SK-N-SH (cell line): ENCODE measurements at regions not wholly inside any gene's neighbourhood (a gene's known extent, or its start where the extent isn't known, plus 50 kb on each side); places are given as distances from the start of the nearest gene placed in this dataset.
"Not testable (repeated sequence)": the region's sequence is repeated elsewhere in the genome, so short reads cannot be mapped to it uniquely, and the experiment has no call there.

ENCODE experiments used
- CTCF ChIA-PET: fragments of 300-600, 350-600 bp; formaldehyde crosslinking; extraction: SDS; loops from one replicate; lab custom pipeline; 2021; lab: Yijun Ruan, JAX
- POLR2A ChIA-PET: fragments of 350-600 bp; sonication (Branson Sonifier 250); formaldehyde crosslinking; extraction: SDS; loops from one replicate; lab custom pipeline; 2020; ENCODE audit warnings: antibody characterized with exemption, inconsistent platforms; lab: Yijun Ruan, JAX
- DNase-seq: peaks from one replicate; pipeline ENCODE4 v3.0.0; 2012
- H2AFZ ChIP-seq: fragments of 200-600 bp; sonication (generic); 2 replicates; pipeline ENCODE4 v1.8.1; 2016; ENCODE audit warnings: antibody characterized with exemption, mild to moderate bottlenecking, low read depth
- H3F3A ChIP-seq: fragments of 200-600 bp; sonication (generic); replicated peaks from 2 replicates; pipeline ENCODE3; 2016; ENCODE audit warnings: antibody characterized with exemption, mild to moderate bottlenecking; ENCODE audit not compliant: insufficient read depth
- H3K27ac ChIP-seq, 2 experiments: fragments of 200-500 bp in 1 of 2; fragments of 200-600 bp in 1 of 2; sonication (Bioruptor generic) in 1 of 2; sonication (generic), shearing (Covaris generic) in 1 of 2; 2 replicates each; pipeline versions ENCODE4 v1.5.1 to v1.6.1; 2014 to 2016; ENCODE audit warnings: low read depth in 2 of 2, inconsistent platforms in 1 of 2, low read length in 1 of 2, mild to moderate bottlenecking in 1 of 2, mixed read lengths in 1 of 2
- H3K27me3 ChIP-seq: fragments of 200-600 bp; sonication (generic), shearing (Covaris generic); 2 replicates; pipeline ENCODE4 v1.6.1; 2016; ENCODE audit warnings: mixed run types; ENCODE audit not compliant: insufficient read depth
- H3K36me3 ChIP-seq, 2 experiments: fragments of 200-500 bp in 1 of 2; fragments of 200-600 bp in 1 of 2; sonication (Bioruptor generic) in 1 of 2; sonication (generic) in 1 of 2; replicated peaks in 1 of 2; 2 replicates each; pipeline versions ENCODE3 to v1.5.1; 2014 to 2016; ENCODE audit warnings: low read length in 1 of 2, mild to moderate bottlenecking in 1 of 2; ENCODE audit not compliant: insufficient read depth in 2 of 2, control insufficient read depth in 1 of 2
- H3K4me1 ChIP-seq, 2 experiments: fragments of 200-500 bp in 1 of 2; fragments of 200-600 bp in 1 of 2; sonication (Bioruptor generic) in 1 of 2; sonication (generic), shearing (Covaris generic) in 1 of 2; 2 replicates each; pipeline versions ENCODE4 v1.5.1 to v1.6.1; 2014 to 2016; ENCODE audit warnings: low read depth in 1 of 2, low read length in 1 of 2, mixed run types in 1 of 2; ENCODE audit not compliant: insufficient read depth in 2 of 2, control insufficient read depth in 1 of 2
- H3K4me2 ChIP-seq: fragments of 200-600 bp; sonication (generic), shearing (Covaris generic); 2 replicates; pipeline ENCODE4 v1.6.1; 2017; ENCODE audit warnings: mixed run types
- H3K4me3 ChIP-seq, 2 experiments: fragments of 200-500 bp in 1 of 2; fragments of 200-600 bp in 1 of 2; sonication (Bioruptor generic) in 1 of 2; sonication (generic), shearing (Covaris generic) in 1 of 2; 2 replicates each; pipeline versions ENCODE4 v1.5.1 to v1.8.1; 2014 to 2016; ENCODE audit warnings: low read depth in 2 of 2, inconsistent platforms in 1 of 2, low read length in 1 of 2, mild to moderate bottlenecking in 1 of 2, mixed read lengths in 1 of 2, moderate library complexity in 1 of 2
- H3K79me2 ChIP-seq: fragments of 200-600 bp; sonication (generic); 2 replicates; pipeline ENCODE4 v1.8.1; 2017; ENCODE audit warnings: mild to moderate bottlenecking; ENCODE audit not compliant: insufficient read depth
- H3K9ac ChIP-seq: fragments of 200-600 bp; sonication (generic); 2 replicates; pipeline ENCODE4 v1.6.1; 2017; ENCODE audit warnings: mixed run types
- H3K9me2 ChIP-seq: fragments of 200-600 bp; sonication (generic); 2 replicates; pipeline ENCODE4 v1.6.1; 2017; ENCODE audit warnings: mixed run types
- H3K9me3 ChIP-seq: fragments of 200-600 bp; sonication (generic); 2 replicates; pipeline ENCODE4 v1.6.1; 2017; ENCODE audit warnings: mixed run types, mild to moderate bottlenecking, moderate library complexity
- H4K20me1 ChIP-seq: fragments of 200-600 bp; sonication (generic); 2 replicates; pipeline ENCODE4 v1.6.1; 2017; ENCODE audit warnings: mild to moderate bottlenecking, mixed run types; ENCODE audit not compliant: insufficient read depth
- WGBS: methylation state at CpG from one replicate; pipeline ENCODE4 v1.1.6; 2017; ENCODE audit warnings: low lambda C conversion rate; 5-methylcytosine and 5-hydroxymethylcytosine counted together

GRCh38 chr1:120257064-120257777 is 80.9 kb upstream of the SEC22B start:
- POLR2A ChIA-PET, H3K27me3 ChIP-seq, H4K20me1 ChIP-seq, CTCF ChIA-PET, H3K79me2 ChIP-seq, H2AFZ ChIP-seq, H3F3A ChIP-seq, H3K9me2 ChIP-seq, H3K9me3 ChIP-seq, DNase-seq, H3K4me2 ChIP-seq, H3K27ac ChIP-seq, H3K36me3 ChIP-seq, H3K9ac ChIP-seq, H3K4me1 ChIP-seq, H3K4me3 ChIP-seq: not testable (repeated sequence)
- WGBS = no CpG with 5 or more reads among the region's 6 CpGs

DNA sequence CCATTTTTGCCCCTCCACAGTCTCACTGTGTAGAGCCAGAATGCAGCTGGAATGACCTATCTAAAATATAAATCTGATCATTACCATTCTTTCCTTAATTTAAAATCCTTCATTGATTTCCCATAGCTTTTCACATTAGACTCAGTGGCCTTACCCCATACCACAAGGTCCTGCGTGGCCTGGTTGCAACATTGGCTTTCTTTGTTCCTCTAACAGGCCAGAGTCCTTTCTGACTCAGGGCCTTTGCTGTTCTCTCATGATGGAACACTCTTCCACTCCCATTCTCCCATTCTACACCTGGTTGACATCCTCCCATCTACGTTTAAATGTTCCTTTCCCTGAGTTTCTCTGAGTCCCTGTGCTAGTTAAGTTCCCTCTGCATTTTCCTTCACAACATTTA is 74.4 kb upstream of the SEC22B start:
- H3K79me2 ChIP-seq, H3K4me2 ChIP-seq, DNase-seq, H3K4me3 ChIP-seq, H3K36me3 ChIP-seq, H3F3A ChIP-seq, H3K27ac ChIP-seq, CTCF ChIA-PET, POLR2A ChIA-PET, H3K27me3 ChIP-seq, H3K4me1 ChIP-seq, H4K20me1 ChIP-seq, H2AFZ ChIP-seq, H3K9me3 ChIP-seq, H3K9ac ChIP-seq, H3K9me2 ChIP-seq: not testable (repeated sequence)
- WGBS = no CpG with 5 or more reads among the region's 2 CpGs

DNA sequence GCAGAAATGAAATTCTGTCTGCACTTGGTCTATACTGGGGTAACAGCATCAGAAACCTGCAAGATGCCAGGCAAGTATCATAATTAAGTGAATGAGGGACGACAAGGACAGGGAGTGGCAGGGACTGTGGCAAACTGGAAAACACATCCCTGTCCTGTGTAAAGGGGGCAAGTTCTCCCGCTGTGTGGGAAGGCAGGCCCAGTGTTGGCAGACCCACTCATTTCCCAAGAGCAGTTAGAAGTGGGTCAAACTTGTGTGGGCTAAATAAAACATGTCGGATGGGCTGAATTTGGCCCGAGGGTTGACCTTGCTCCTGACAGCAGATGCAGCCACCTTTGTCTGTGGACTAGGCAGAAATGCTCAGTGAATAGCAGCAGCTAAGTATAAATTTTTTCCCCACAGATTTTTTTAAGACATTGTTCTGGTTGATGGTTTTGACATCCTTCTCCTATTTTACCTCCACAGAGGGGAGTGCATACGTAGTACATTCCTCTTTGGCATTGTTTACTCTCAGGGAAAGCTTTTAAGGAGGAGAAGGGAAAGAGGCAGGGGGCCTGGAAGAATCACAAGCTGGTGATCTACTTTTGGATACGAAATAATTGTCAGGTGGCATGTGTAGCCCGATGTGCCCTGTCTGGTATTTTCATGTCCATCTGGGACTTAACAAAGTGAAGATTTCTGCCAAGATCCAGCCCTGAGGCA is 72.6 kb upstream of the SEC22B start:
- H3K79me2 ChIP-seq, H3K4me3 ChIP-seq, CTCF ChIA-PET, H4K20me1 ChIP-seq, H3K9me3 ChIP-seq, H3K36me3 ChIP-seq, H3K4me1 ChIP-seq, H3F3A ChIP-seq, H3K27ac ChIP-seq, H3K4me2 ChIP-seq, H3K9me2 ChIP-seq, H2AFZ ChIP-seq, DNase-seq, POLR2A ChIA-PET, H3K27me3 ChIP-seq, H3K9ac ChIP-seq: not testable (repeated sequence)
- no CpG with 5 or more reads among the region's 7 CpGs for WGBS

DNA sequence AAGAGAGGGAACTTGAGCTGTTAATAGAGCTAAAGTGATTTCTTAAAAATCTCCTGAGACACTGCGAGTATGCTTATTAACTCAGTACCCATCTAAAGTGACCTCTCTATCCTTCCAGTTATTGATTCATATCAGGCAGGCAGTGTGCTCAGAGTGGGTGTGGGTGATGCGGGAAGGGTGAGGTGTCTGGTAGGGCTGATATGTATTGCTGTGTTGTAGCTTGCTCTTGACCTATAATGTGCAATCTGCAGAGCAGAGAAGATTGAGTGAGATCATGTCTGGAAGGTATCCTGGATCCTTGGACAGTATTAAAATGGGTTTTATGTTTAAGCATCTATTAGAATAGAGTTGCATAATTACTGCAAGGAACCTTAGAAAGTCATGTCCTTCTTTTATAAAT is 71.9 kb upstream of the SEC22B start:
- H3K27me3 ChIP-seq, H3K4me2 ChIP-seq, H3K9me2 ChIP-seq, POLR2A ChIA-PET, H3K27ac ChIP-seq, H3F3A ChIP-seq, H3K9ac ChIP-seq, H2AFZ ChIP-seq, H3K36me3 ChIP-seq, DNase-seq, H3K9me3 ChIP-seq, H3K4me1 ChIP-seq, H3K4me3 ChIP-seq, CTCF ChIA-PET, H3K79me2 ChIP-seq, H4K20me1 ChIP-seq: not testable (repeated sequence)
- WGBS = no CpG with 5 or more reads among the region's 2 CpGs

GRCh38 chr1:120243867-120244266 is 67.5 kb upstream of the SEC22B start:
- H3K9ac ChIP-seq, H3K9me2 ChIP-seq, H3K4me3 ChIP-seq, H3K36me3 ChIP-seq, H3F3A ChIP-seq, H2AFZ ChIP-seq, H3K4me1 ChIP-seq, H3K4me2 ChIP-seq, CTCF ChIA-PET, H3K27ac ChIP-seq, POLR2A ChIA-PET, H3K27me3 ChIP-seq, H3K9me3 ChIP-seq, H3K79me2 ChIP-seq, DNase-seq, H4K20me1 ChIP-seq: not testable (repeated sequence)
- WGBS = 0% methylated on average over 1 of the region's 6 CpGs

GRCh38 chr1:120242582-120242981 is 66.3 kb upstream of the SEC22B start:
- POLR2A ChIA-PET, CTCF ChIA-PET: not testable (repeated sequence)
- no CpG with 5 or more reads among the region's 8 CpGs for WGBS

More at GRCh38 chr1:120242582-120242981, 66.3 kb upstream of the SEC22B start:
- not testable (repeated sequence) for H3K9me3 ChIP-seq, DNase-seq, H3K4me3 ChIP-seq, H3F3A ChIP-seq, H3K9me2 ChIP-seq, H3K27me3 ChIP-seq, H3K9ac ChIP-seq, H3K79me2 ChIP-seq, H3K4me2 ChIP-seq, H3K4me1 ChIP-seq, H3K36me3 ChIP-seq, H4K20me1 ChIP-seq, H2AFZ ChIP-seq, H3K27ac ChIP-seq
